ENCODE measurements at regions not wholly inside any gene's neighbourhood (a gene's known extent, or its start where the extent isn't known, plus 50 kb on each side); places are given as distances from the start of the nearest gene placed in this dataset.

GRCh38 chr6:167658106-167658505 lies 168.6 kb upstream of the AFDN start:
- Mint-ChIP-seq H3K4me3 (no peak overlapping the region), H3K4me1 (peaks cover 18% of the 10 kb centered on the region), H3K27me3 (ENCODE audit: low read depth) (no peaks in the 10 kb centered on the region)

GRCh38 chr6:167659046-167659445 lies 167.7 kb upstream of the AFDN start:
- no peaks in the 10 kb centered on the region for H3K9me3 Mint-ChIP-seq
- DNase-seq (ENCODE audit: low spot score in 2 of 2, unreplicated experiment in 2 of 2): no peak
- no peaks in the 10 kb centered on the region for H3K36me3 Mint-ChIP-seq
- H3K27ac Mint-ChIP-seq: no peak overlapping the region
- H3K4me1 Mint-ChIP-seq: peaks cover 18% of the 10 kb centered on the region
- H3K27me3 Mint-ChIP-seq (ENCODE audit: low read depth): no peaks in the 10 kb centered on the region
- H3K4me3 Mint-ChIP-seq: no peak overlapping the region
- no peak for TF ChIP-seq CTCF (IDR thresholded peaks at IDR 0.05; ENCODE audit: unreplicated experiment)

More at GRCh38 chr6:167658106-167658505, 168.6 kb upstream of the AFDN start:
- no peak for DNase-seq (ENCODE audit: low spot score in 2 of 2, unreplicated experiment in 2 of 2)
- Mint-ChIP-seq H3K36me3 (no peaks in the 10 kb centered on the region), H3K27ac (no peak overlapping the region), H3K9me3 (no peaks in the 10 kb centered on the region)
- no peak for TF ChIP-seq CTCF (IDR thresholded peaks at IDR 0.05; ENCODE audit: unreplicated experiment)

- peaks cover 29% of the 10 kb centered on the region for H3K4me1 Mint-ChIP-seq
- no peaks in the 10 kb centered on the region for H3K9me3 Mint-ChIP-seq
- no peaks in the 10 kb centered on the region for H3K36me3 Mint-ChIP-seq
- no peak overlapping the region for H3K4me3 Mint-ChIP-seq
- DNase-seq (ENCODE audit: low spot score in 2 of 2, unreplicated experiment in 2 of 2): no peak
- peak overlapping the region; percentile 53 for H3K27ac Mint-ChIP-seq
- no peak for TF ChIP-seq CTCF (IDR thresholded peaks at IDR 0.05; ENCODE audit: unreplicated experiment)
- no peaks in the 10 kb centered on the region for H3K27me3 Mint-ChIP-seq (ENCODE audit: low read depth)
Observed at GRCh38 chr6:167660424-167660823, 166.3 kb upstream of the AFDN start.

- Mint-ChIP-seq H3K27ac (peak overlapping the region; percentile 44), H3K27me3 (ENCODE audit: low read depth) (no peaks in the 10 kb centered on the region), H3K9me3 (no peaks in the 10 kb centered on the region), H3K4me1 (peaks cover 36% of the 10 kb centered on the region), H3K4me3 (no peak overlapping the region), H3K36me3 (no peaks in the 10 kb centered on the region)
- no peak for TF ChIP-seq CTCF (IDR thresholded peaks at IDR 0.05; ENCODE audit: unreplicated experiment)
- no peak for DNase-seq (ENCODE audit: low spot score in 2 of 2, unreplicated experiment in 2 of 2)
Observed at GRCh38 chr6:167660944-167661551, 165.7 kb upstream of the AFDN start.

GRCh38 chr6:167661552-167662044 lies 165.1 kb upstream of the AFDN start:
- Mint-ChIP-seq H3K4me3 (no peak overlapping the region), H3K27ac (peak overlapping the region; percentile 75), H3K36me3 (no peaks in the 10 kb centered on the region), H3K4me1 (peaks cover 41% of the 10 kb centered on the region), H3K9me3 (no peaks in the 10 kb centered on the region), H3K27me3 (ENCODE audit: low read depth) (peaks cover 3% of the 10 kb centered on the region)
- no peak for DNase-seq (ENCODE audit: low spot score in 2 of 2, unreplicated experiment in 2 of 2)
- no peak for TF ChIP-seq CTCF (IDR thresholded peaks at IDR 0.05; ENCODE audit: unreplicated experiment)
